Stimulated activated CD4-positive, alpha-beta T cell treated with anti-CD3 and anti-CD28 coated beads, TNF-alpha, amount 100 ng/mL, for 24 hours (primary cell): ENCODE measurements at regions not wholly inside any gene's neighbourhood (a gene's known extent, or its start where the extent isn't known, plus 50 kb on each side); places are given as distances from the start of the nearest gene placed in this dataset.

Experiments used
- DNase-seq, 3 experiments: peaks; one replicate each; pipeline ENCODE4 v3.0.0-alpha.2; 2020; ENCODE audit warnings: low read depth in 3 of 3

DNA sequence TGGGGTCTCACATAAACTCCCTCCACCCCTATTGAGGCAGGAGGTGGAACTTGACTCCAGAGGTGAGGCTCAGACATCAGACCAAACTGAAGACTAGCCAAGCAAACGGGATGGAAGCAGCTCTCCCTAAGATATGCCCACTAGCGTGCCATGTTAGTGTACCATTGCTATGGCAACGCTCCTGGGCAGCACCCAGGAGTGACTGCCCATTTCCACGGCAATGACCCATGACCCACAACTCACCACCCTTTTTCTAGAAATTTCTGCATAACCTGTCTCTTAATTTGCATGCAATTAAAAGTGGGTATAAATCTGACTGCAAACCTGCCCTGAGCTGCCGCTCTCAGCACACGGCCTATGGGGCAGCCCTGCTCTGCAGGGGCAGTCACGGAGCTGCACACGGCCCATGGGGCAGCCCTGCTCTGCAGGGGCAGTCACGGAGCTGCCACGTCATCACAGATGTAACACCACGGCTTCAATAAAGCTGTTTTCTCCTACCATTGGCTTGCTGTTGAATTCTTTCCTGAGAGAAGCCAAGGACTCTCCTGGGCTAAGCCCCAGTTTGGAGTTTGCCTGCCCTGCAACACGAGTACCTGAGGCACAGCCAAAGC lies 164.3 kb downstream of the RBFOX3 start:
- no peak for DNase-seq

DNA sequence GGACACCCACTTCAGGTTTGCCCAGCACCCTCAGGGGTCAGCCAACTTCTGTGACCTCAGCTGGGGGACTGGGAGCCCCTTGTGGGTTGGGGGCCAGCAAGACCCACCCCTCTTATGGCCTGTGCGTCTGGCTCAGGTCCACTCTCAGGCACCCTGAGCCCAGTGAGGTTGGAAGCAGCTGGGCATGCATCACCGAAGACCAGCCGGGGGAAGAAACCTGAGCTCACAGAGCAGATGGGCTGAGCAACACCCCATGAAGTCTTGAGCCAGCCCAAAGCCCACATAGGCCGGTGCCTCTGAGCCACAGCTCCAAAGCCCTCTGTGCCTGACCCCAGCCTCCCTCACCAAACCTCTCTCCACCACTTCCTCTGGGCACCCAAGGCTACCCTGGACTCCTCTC lies 166.7 kb downstream of the RBFOX3 start:
- no peak for DNase-seq

DNA sequence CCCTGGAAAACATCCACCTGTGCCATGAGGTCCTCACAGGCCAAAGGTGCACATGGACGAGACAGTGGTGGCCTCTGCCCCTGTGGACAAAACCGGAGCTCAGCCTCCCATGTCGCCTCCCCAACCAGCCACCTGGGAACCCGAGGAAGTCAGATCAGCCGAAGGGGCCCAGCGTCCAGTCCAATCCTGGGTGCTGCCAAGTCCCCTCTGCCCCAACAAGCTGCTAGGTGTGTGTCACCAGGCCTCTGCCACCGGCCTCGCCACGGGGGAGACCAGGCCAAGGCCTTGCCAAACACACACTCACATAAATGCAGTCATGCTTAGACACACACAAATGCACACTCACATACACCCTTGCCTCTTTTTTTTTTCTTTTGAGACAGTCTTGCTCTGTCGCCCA lies 167.8 kb downstream of the RBFOX3 start:
- DNase-seq: no peak

DNA sequence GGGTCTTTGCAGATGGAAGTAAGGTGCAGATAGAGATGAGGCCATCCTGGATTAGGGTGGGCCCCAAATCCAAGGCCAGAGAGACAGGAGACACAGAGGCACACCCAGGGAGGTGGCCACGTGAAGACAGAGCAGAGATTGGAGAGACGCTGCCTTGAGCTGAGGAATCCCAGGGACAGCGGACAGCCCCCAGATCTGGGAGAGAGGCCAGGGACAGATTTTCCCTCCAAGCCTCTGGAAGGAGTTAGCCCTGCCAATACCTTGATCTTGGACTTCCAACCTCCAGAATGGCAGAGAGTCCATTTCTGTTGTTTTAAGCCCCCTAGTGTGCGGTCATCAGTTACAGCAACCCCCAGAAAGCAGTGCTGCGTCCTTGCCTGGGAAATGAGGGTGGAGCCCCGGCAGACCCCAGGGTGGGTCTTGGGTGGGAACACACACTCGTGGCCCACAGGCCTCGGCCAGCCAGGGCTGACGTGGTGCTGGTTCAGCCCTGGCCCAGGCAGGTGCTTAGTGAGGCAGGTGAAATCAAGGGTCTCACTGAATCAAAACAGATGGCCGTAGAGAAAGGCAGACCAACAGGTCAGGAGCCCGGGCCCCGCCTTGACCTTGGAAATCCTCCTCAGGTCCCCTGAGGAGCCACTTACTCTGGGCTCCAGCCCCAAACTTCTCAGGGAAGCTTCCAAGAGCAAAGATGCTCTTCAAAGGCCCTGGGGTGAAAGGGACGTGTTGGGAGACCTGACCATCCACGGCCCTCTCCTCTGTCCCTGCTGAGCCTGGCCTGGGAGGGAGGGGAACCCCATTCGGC lies 169.3 kb downstream of the RBFOX3 start:
- DNase-seq: no peak

DNA sequence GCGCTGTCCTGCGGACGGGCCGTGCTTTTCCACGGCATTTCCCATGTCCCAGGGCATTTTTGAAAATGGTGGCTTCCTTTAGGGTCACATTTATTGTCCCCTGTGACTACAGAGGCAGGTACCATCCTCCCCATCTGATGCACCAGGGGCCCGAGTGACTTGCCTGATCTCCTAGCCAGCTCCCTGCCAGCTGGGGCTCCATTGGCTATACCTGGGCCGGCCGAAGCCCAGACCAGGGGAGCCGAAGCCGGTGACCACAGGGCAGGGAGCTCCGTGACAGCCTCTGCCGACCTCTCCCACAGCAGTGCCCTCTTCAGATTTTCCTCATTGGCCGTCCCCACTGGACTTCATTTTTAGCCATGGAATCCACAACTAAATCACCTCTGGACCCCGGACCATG lies 170.6 kb downstream of the RBFOX3 start:
- DNase-seq: no peak

DNA sequence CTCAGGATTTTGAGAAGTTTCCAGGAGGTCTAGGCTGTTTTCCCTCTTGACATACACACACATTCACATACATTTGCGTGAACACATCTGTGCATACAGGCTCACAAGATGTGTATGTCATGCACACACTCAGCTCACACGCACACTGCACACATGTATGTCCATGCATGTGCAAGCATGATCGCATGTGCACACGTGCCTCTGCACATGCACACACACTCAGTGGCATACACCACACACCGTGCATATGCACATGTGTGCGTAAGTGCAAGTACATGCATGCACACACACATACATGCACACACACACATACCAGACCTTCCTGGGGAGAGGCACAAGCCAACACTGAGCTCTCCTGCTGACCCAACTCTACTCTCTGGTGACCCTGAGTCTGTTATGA lies 171.4 kb downstream of the RBFOX3 start:
- DNase-seq: no peak

DNA sequence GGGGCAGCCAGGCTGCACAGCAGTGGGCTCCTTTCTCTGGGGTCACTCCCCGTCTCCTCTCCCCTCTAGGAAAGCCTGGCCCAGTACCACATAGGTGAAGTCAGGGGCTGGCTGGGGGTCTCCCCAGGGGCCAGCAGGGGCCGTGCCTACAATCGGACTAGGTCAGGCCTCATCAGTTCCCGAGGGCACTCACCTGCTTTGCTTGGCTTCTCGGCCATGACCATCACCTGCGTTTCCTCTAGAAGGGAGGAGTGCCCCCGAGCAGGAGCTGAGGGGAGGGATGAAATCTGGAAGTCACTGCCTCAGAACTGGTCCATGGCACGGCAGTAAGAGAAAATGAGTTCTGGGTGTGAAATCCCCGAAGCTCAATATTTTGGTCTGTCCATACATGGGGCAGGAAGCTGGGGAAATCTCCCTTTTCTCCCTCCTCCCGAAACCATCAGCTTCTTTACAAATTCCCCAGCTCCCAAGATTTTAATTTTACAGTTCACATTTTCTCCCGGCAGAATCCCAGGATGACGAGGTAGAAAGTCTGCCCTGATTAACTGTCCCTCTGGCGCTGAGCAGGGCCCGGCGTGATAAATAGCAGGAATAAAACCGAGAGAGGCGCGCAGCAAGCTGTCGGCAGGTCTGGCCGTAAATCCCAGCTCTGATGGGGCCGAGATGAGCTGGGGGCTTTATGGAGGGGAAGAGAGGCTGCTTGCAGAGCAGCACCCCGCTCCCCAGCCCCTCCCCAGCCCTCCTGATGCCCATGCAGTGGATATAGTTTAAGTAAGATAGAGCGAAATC lies 172.1 kb downstream of the RBFOX3 start:
- no peak for DNase-seq

DNA sequence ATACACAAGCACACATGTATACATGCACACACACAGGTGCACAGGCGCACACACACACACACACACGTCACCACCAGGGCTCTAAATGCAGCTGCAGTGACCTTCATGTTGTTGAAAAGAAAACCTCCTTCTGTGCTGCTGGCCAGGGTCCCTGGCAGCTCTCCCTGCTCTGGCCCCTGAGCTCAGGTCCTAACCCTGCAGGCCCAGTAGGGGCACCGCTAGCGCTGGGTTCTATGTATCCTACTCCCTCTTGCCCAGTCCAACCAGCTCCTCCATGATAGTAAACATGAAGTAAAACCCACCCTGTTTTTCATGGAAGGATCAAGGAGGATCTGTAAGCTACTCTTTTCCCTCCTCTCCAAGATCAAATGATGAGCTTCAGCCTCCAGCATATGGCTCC lies 172.8 kb downstream of the RBFOX3 start:
- DNase-seq: no peak

DNA sequence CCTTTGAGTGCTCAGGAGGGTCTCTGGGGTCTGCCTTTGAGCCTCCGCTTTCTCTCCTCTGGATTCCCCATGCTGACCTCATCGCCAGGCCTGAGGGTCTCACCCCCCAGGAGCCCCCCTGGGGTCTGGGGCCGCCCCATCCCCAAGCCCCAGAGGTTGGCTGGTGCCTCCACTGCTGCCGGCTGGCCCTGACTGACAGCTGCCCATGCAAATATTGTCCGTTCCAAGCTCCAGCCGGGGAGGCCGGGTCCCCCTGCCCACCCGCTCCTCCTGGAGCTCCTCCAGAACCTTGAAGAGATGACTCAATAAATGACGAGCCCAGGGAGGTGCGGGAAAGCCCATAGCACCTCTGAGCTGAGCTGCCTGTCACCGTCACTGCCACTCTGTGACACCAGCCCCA lies 173.8 kb downstream of the RBFOX3 start:
- no peak for DNase-seq

DNA sequence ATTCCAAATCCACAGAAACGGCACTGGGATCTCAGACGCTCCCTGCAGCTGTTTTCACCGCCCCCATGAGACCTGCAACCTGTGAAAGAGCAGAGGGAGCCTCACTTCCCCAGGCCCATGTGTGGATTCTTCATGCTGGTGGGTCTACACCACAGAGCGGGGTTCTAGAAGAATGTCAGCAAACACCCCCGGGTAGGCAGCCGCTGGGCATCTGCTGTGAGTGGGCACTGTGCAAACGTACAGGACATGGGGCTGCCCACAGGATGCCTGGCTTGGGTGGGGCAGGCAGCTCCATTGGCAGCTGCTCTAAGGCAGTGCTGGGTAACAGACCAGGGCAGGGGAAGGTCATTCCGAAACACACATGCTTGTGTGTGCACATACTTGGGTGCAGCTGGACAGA lies 174.9 kb downstream of the RBFOX3 start:
- no peak for DNase-seq

DNA sequence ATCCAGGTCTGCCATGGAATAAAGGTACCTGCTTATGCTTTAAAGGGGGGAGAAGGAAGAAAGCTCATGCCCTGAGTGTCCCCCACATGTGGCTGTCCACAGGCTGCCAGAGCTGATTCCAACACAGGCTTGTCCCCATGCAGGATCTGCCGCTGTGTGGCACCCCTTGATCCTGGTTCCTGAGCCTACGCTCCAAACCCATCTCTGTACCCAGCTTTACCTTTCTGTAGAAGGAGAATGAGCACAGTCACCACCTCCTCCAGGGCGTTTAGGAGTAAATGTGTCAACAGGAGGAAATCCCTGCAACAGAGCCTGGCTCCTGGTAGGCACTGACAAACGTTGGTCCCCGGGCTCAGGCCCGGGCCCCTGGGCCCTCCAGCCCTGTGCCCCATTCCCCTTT lies 175.6 kb downstream of the RBFOX3 start:
- no peak for DNase-seq

DNA sequence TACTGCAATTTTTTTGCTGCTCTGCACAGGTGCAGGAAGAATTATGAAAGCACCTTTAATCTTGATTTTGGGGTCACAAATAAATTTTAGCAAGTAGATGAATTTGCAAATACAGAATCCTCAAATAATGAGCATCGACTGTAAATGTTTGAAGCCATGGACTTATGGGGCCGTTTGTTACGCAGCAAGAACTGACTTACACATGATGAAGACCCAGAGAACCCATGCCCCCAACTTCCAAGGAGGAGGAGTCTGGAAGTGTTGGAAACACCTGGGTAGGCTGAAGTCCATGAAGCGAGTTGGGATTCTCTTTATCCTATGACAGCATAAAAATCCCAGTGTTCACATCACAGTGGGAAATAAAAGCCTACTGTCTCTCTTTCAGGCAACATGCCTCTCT lies 176.6 kb downstream of the RBFOX3 start:
- no peak for DNase-seq

DNA sequence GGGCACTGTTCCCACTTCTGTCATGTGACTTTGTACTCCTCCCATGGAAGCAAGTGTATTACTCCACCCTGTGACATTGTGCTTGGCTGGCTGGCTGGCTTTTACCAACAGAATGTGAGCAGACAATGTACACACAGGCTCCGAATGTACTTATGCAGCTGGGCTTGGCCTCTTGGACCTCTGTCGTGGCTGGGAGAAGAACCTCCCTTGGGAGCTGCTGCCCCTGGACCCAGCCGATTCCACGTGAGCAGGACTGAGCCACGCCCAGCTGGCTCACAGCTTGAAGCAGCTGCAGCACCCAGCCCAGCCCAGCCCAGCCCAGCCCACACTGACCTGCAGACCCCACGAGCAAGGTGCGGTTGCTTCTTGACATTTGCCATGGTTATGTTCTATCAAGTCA lies 177.5 kb downstream of the RBFOX3 start:
- DNase-seq: no peak

DNA sequence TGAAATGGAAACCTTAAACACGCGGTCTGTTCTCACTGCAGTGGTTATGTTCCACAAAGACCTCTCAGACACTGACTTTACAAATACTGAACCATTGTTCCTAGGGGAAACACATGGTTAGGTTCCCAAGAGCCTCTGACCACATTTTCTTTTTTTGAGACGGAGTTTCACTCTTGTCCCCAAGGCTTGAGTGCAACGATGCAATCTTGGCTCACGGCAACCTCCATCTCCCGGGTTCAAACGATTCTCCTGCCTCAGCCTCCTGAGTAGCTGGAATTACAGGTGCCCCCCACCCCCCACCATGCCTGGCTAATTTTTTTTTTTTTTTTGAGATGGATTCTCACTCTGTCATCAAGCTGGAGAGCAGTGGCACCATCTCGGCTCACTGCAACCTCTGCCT lies 179.7 kb downstream of the RBFOX3 start:
- no peak for DNase-seq

DNA sequence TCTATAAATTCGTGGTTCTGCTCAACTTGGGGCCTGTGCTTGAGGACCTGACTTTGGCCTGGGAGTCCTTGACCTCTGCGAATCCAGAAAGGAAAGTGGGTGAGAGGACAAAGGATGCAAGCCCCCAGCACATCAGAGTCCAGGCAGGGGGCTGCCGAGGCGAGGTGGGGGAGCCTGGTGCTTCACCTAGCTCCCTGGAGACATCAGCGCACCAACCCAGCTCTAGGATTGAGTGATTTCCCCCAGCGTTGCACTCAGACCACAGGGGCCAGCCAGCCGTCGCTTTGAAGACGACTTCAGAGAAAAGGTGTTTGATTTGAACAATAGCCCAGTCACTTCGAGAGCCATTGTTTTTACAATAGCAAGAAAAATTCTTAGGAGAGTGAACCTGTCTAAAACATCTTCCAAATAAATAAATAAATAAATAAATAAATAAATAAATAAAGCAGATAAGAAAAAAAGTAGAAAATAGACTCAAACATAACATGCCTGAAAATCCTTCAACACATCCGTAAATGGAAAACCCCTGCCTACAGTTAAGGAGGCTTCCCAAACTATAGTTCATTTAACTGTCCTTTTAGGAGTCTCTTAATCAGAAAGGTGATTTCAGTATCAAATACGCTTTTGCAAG lies 180.9 kb downstream of the RBFOX3 start:
- DNase-seq: no peak

DNA sequence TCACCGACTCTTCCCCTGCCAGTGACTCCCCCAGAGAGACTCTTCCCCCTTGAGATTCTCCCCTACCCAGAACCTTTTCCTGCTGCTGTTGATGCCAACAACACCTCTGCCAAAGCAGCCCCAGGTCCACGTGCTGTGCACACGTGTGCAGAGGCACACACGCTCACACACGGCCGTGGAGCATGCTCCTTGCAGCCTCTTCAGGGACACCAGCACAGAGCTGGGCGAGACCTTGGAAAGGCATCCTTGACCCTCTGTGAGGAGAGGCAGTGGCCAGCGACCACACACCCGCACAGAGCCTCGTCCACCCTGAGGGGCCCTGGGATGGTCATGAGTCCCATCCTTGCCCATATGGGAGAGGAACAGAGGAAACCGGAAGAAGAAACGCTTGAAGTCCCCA lies 181.9 kb downstream of the RBFOX3 start:
- DNase-seq: no peak

DNA sequence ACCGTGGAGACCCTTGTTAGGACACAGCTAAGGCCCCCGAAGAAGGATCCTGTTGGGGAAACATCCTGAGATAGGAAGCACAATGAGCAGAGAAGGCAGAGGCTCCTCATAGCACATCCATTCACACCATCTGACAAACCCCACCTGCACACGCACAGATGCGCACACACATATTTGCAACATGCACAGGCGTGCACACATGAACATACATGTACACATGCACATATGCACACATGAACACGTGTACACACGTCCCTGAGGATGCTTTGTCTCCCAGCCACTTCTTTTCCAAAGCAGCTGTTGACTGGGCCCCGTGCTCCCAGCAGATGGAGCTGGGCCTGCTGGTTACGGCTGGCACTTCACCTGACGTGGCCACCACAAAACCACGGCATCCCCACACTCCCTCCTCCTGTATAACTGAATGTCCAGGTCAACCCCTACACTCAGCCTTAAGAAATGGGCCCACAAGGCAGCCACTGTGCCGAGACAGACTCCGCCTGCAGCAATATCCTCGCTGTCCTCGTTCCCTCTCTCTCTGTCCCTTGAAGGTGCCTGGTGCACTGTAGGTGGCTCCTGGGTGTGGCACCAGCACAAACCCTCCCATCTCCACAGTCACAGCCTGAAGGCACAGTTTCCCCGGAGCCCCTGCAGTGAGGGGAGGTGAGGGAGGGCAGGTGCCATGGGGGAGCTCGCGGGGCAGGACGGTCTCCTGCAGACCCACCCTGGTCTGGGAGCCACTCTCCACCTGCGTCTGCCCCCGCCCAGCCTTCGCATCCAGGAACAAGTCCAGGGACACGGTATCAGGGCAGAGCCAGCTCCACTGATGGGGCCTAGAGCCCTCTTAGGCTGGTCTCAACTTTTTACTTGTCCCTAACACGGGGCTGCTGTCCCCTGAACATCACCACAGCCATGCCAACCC lies 183.0 kb downstream of the RBFOX3 start:
- DNase-seq: no peak

DNA sequence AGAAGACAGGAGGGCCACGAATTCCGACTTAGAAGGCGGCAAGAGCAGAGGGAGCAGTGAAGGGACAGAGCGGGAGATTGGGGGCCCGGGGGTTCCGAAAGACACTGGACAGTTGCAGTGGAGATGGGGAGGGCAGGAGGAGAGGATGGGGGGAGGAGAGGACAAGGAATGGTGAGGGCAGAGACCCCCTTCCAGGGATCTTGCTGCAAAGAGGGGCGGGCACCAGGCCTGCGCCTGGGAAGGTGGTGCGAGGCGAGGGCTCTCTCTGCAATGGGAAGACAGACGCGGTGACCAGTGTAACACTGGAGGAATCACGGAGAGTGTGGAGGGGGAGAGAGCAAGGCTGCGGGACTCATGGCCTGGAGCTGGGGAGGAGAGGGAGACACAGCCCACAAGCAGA lies 185.2 kb downstream of the RBFOX3 start:
- DNase-seq: no peak

DNA sequence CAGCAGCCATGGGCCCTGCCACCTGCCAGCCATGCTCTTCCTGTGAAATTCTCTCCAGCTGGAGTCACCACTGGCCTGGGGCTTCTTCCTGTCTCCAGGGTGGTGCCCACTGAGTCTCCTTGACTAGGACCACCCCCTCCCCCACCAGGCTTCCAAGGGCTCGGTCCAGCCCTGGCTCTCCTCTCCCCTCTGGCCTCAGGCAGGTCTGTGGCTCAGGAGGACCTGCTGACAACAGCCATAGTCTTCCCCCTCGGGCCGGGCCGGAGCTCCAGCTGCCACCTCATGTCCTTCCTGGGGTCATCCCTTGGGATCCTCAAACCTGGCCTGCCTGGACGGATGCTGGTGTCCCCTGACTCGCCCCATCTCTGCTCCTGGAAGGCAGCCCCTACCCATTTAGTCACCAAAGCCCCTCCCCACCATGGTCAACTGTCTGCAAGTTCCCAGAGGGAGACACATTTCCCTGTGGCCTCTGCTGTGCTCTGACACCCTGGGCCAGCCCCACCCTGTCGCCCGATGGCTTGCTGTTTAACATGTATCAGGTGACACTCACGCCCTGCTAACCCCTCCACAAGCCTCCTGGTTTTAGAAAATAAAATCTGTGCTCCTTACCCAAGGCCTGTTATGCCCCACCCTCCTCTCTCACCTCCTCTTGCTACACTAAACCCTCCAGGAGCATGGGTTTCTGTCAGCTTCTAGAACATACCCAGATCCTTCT lies 186.2 kb downstream of the RBFOX3 start:
- no peak for DNase-seq

DNA sequence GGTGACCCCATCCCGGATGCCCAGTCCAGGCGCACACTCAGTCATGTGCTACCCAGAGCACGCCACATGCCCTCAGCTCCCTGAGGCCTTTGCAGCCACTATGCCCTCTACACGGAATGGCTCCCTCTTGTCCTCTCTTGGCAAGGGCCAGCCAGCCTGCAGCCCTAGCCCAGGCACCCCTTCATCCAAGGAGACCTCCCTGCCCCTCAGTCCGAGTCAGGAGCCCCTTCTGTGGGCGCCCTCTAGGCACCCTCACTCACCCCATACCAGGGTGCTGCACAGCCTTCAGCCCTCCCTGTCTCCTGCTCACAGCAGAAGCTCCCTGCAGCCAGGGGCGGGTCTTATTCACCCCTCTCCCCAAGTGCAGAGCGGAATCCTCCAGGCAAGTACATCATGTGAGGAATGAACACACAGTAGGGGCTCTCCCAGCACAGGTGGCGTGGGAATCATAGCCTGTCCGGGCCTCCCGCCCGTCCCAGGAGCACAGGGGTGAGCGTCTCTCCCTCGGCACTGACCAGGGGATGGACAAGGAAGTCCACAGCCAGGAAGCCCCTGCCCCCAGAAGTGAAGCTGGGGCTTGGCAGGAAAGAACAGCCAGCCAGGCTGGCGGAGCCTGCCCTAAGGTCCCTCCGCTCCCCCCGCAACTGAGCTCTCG lies 186.9 kb downstream of the RBFOX3 start:
- DNase-seq: no peak
